GM10266 (cell line): ENCODE measurements at regions not wholly inside any gene's neighbourhood (a gene's known extent, or its start where the extent isn't known, plus 50 kb on each side); places are given as distances from the start of the nearest gene placed in this dataset.
"Not testable (repeated sequence)": the region's sequence is repeated elsewhere in the genome, so short reads cannot be mapped to it uniquely, and the experiment has no call there.

Experiments
- DNase-seq: peaks from one replicate; pipeline ENCODE4 v3.0.0; 2012; ENCODE audit errors: extremely low spot score
- CTCF ChIP-seq: IDR thresholded peaks from 2 replicates; pipeline ENCODE4 v1.5.1; 2012; ENCODE audit warnings: mild to moderate bottlenecking, low read depth; ENCODE audit not compliant: control insufficient read depth, insufficient read depth; ENCODE audit errors: missing control alignments

- no peak for DNase-seq
- TF ChIP-seq CTCF, result no peak
Observed at GRCh38 chr7:119233015-119233414, 1008.5 kb downstream of the ANKRD7 start.

- no peak for DNase-seq
- TF ChIP-seq CTCF, result no peak
Observed at GRCh38 chr7:119252962-119253361, 1020.0 kb upstream of the KCND2 start.

- DNase-seq, result no peak
- TF ChIP-seq CTCF, result no peak
Observed at GRCh38 chr7:119254742-119255141, 1018.2 kb upstream of the KCND2 start.

- no peak for DNase-seq
- no peak for TF ChIP-seq CTCF
Observed at GRCh38 chr7:119256001-119256400, 1017.0 kb upstream of the KCND2 start.

- no peak for TF ChIP-seq CTCF
- no peak for DNase-seq
Observed at GRCh38 chr7:119256446-119257131, 1016.4 kb upstream of the KCND2 start.

- not testable (repeated sequence) for DNase-seq
Observed at GRCh38 chr7:119266790-119267189, 1006.2 kb upstream of the KCND2 start.

- DNase-seq, result peak; percentile 17
- TF ChIP-seq CTCF, result peak; percentile 95
Observed at GRCh38 chr7:119270045-119270464, 1002.9 kb upstream of the KCND2 start.

- no peak for DNase-seq
- no peak for TF ChIP-seq CTCF
Observed at GRCh38 chr7:119270644-119271043, 1002.3 kb upstream of the KCND2 start.
